Endothelial cell of umbilical vein (primary cell): ENCODE measurements at regions not wholly inside any gene's neighbourhood (a gene's known extent, or its start where the extent isn't known, plus 50 kb on each side); places are given as distances from the start of the nearest gene placed in this dataset.

Source experiments
- BruUV-seq: library from RNA; stranded (reverse); fragments of 400-500 nt; replicated peaks from 2 replicates; lab custom pipeline; 2021; lab: Mats Ljungman, UMichigan
- CTCF ChIA-PET: fragments of 300-600, 350-600 bp; sonication (Branson Sonifier 250); formaldehyde crosslinking; loops from one replicate; lab custom pipeline; 2021; ENCODE audit warnings: antibody characterized with exemption, inconsistent platforms; lab: Charles Lee
- POLR2A ChIA-PET: fragments of 300-600, 350-600 bp; sonication (Branson Sonifier 250); formaldehyde crosslinking; loops from one replicate; lab custom pipeline; 2021; ENCODE audit warnings: antibody characterized with exemption, inconsistent platforms; lab: Charles Lee
- DNase-seq: peaks from one replicate; pipeline ENCODE4 v3.0.0-alpha.2; 2011; ENCODE audit warnings: low read depth, low spot score
- FAIRE-seq: peaks from 2 replicates; lab custom pipeline; 2011; peaks lifted over from hg19 to GRCh38; lab: Jason Lieb, UNC
- H2AFZ ChIP-seq: 2 replicates; pipeline ENCODE4 v1.6.0; 2012; ENCODE audit warnings: low read depth, low read length, control low read depth, inconsistent platforms
- H3K27ac ChIP-seq: 2 replicates; pipeline ENCODE4 v1.5.1; 2011; ENCODE audit warnings: low read depth, mild to moderate bottlenecking, control low read depth, low read length, moderate library complexity; ENCODE audit not compliant: insufficient read depth
- H3K27me3 ChIP-seq, 2 experiments: 2 replicates each; pipeline versions ENCODE4 v1.6.0 to v1.6.1; 2011; ENCODE audit warnings: low read length in 2 of 2, mixed read lengths in 1 of 2; ENCODE audit not compliant: control insufficient read depth in 2 of 2, insufficient read depth in 2 of 2
- H3K36me3 ChIP-seq, 2 experiments: 2 replicates in 1 of 2; 3 replicates in 1 of 2; pipeline ENCODE4 v1.5.1; 2011; ENCODE audit warnings: low read length in 2 of 2, mild to moderate bottlenecking in 1 of 2, moderate library complexity in 1 of 2; ENCODE audit not compliant: control insufficient read depth in 2 of 2, insufficient read depth in 2 of 2; ENCODE audit errors: extremely low read depth in 1 of 2
- H3K4me1 ChIP-seq: 3 replicates; pipeline ENCODE4 v1.5.1; 2011; ENCODE audit warnings: mild to moderate bottlenecking, low read length; ENCODE audit not compliant: control insufficient read depth, insufficient read depth; ENCODE audit errors: extremely low read depth
- H3K4me2 ChIP-seq: 2 replicates; pipeline ENCODE4 v1.6.1; 2011; ENCODE audit warnings: low read length, control low read depth, mixed read lengths; ENCODE audit not compliant: insufficient read depth
- H3K4me3 ChIP-seq, 3 experiments: fragments of 200-600 bp in 1 of 3; sonication (generic), shearing (Covaris generic) in 1 of 3; replicated peaks in 1 of 3; 2 replicates each; pipeline ENCODE4 v1.5.1; 2011 to 2016; ENCODE audit warnings: control low read depth in 3 of 3, low read length in 3 of 3, mild to moderate bottlenecking in 2 of 3, inconsistent platforms in 1 of 3, low read depth in 1 of 3, moderate library complexity in 1 of 3; ENCODE audit not compliant: insufficient read depth in 1 of 3
- H3K79me2 ChIP-seq: 2 replicates; pipeline ENCODE4 v1.6.0; 2012; ENCODE audit warnings: low read length, inconsistent platforms; ENCODE audit not compliant: control insufficient read depth, insufficient read depth
- H3K9ac ChIP-seq: replicated peaks from 2 replicates; pipeline ENCODE3; 2011; ENCODE audit warnings: low read length, control low read depth; ENCODE audit not compliant: insufficient read depth; ENCODE audit errors: extremely low read depth
- H3K9me1 ChIP-seq: replicated peaks from 3 replicates; pipeline ENCODE4 v1.6.0; 2011; ENCODE audit warnings: mild to moderate bottlenecking, low read length; ENCODE audit not compliant: control insufficient read depth, insufficient read depth; ENCODE audit errors: extremely low read depth
- H3K9me3 ChIP-seq: replicated peaks from 2 replicates; pipeline ENCODE4 v1.5.1; 2012; ENCODE audit warnings: low read length, inconsistent platforms; ENCODE audit not compliant: control insufficient read depth, insufficient read depth
- H4K20me1 ChIP-seq: replicated peaks from 2 replicates; pipeline ENCODE3; 2011; ENCODE audit warnings: mild to moderate bottlenecking, low read length; ENCODE audit not compliant: control insufficient read depth, insufficient read depth; ENCODE audit errors: extremely low read depth
- EZH2 ChIP-seq: IDR thresholded peaks from 2 replicates; pipeline ENCODE4 v1.6.1; 2012; ENCODE audit warnings: borderline replicate concordance, low read depth, mild to moderate bottlenecking, moderate library complexity, low read length, inconsistent platforms; ENCODE audit not compliant: severe bottlenecking
- FOS ChIP-seq: IDR thresholded peaks from 2 replicates; pipeline ENCODE4 v1.6.1; 2011; ENCODE audit warnings: mild to moderate bottlenecking, low read length, moderate library complexity, borderline replicate concordance; ENCODE audit not compliant: insufficient read depth
- JUN ChIP-seq: IDR thresholded peaks from 2 replicates; pipeline ENCODE4 v1.6.1; 2011; ENCODE audit warnings: borderline replicate concordance, low read depth; ENCODE audit not compliant: insufficient read length, insufficient read depth
- MAX ChIP-seq: IDR thresholded peaks from 2 replicates; pipeline ENCODE4 v1.6.1; 2011; ENCODE audit not compliant: insufficient read depth, insufficient read length
- MYC ChIP-seq: IDR thresholded peaks from one replicate; pipeline ENCODE4 v1.6.1; 2011; ENCODE audit warnings: mild to moderate bottlenecking, low read depth, low read length
- POLR2AphosphoS5 ChIP-seq: IDR thresholded peaks from 2 replicates; pipeline ENCODE4 v1.6.1; 2012; ENCODE audit warnings: low read depth, mild to moderate bottlenecking, control low read depth, low read length, moderate library complexity; ENCODE audit not compliant: insufficient read depth
- dilution Hi-C: fragments of 300-500 bp; cut with MboI; formaldehyde crosslinking; loops from one replicate; pipeline ENCODE4 v1.15.0; 2019; ENCODE audit warnings: low sequenced_read_pairs; ENCODE audit not compliant: extremely low pct_ligation_motif_present
- intact Hi-C: fragments of 100-400 bp; cut with micrococcal nuclease; formaldehyde crosslinking; loops from one replicate; pipeline ENCODE4 v1.10.0; 2022

- TF ChIP-seq MAX (no peak), JUN (no peak), FOS (no peak), POLR2AphosphoS5 (no peak)
- BruUV-seq, result no TSS peak
- intact Hi-C loops, result no loop called here
- no peaks in the 10 kb centered on the region for H3K4me1 ChIP-seq
- no peak overlapping the region for H3K27ac ChIP-seq
- dilution Hi-C loops, result no loop called here
- no peak overlapping the region for H3K4me2 ChIP-seq
- no peak for FAIRE-seq
- ChIA-PET POLR2A (no interaction called here), CTCF (no interaction called here)
- no peaks in the 10 kb centered on the region for H3K27me3 ChIP-seq
- no peak overlapping the region for H2AFZ ChIP-seq
- H3K4me3 ChIP-seq, result no peak overlapping the region
- H3K36me3 ChIP-seq, result no peaks in the 10 kb centered on the region
- no peaks in the 10 kb centered on the region for H3K79me2 ChIP-seq
- DNase-seq, result no peak
- H4K20me1 ChIP-seq, result no peaks in the 10 kb centered on the region
- H3K9me3 ChIP-seq, result no peaks in the 10 kb centered on the region
- no peak overlapping the region for H3K9ac ChIP-seq
- H3K9me1 ChIP-seq, result no peaks in the 10 kb centered on the region
Measured at GRCh38 chr1:58418283-58419228, 128.0 kb downstream of the OMA1 start.

- BruUV-seq, result no TSS peak
- ChIA-PET CTCF (no interaction called here), POLR2A (no interaction called here)
- H4K20me1 ChIP-seq, result no peaks in the 10 kb centered on the region
- FAIRE-seq, result no peak
- H3K4me3 ChIP-seq, result no peak overlapping the region
- intact Hi-C loops (no loop called here), dilution Hi-C loops (no loop called here)
- no peak overlapping the region for H2AFZ ChIP-seq
- H3K79me2 ChIP-seq, result no peaks in the 10 kb centered on the region
- no peaks in the 10 kb centered on the region for H3K36me3 ChIP-seq
- no peaks in the 10 kb centered on the region for H3K4me1 ChIP-seq
- no peak for DNase-seq
- TF ChIP-seq EZH2 (no peak), FOS (no peak), MYC (no peak)
- no peak overlapping the region for H3K9ac ChIP-seq
- no peaks in the 10 kb centered on the region for H3K9me1 ChIP-seq
- H3K27me3 ChIP-seq, result no peaks in the 10 kb centered on the region
- no peaks in the 10 kb centered on the region for H3K9me3 ChIP-seq
- H3K27ac ChIP-seq, result no peak overlapping the region
- H3K4me2 ChIP-seq, result no peak overlapping the region
Measured at GRCh38 chr1:58412071-58412580, 134.4 kb downstream of the OMA1 start.
